H9 (cell line): ENCODE measurements at regions not wholly inside any gene's neighbourhood (a gene's known extent, or its start where the extent isn't known, plus 50 kb on each side); places are given as distances from the start of the nearest gene placed in this dataset.

ENCODE experiments used
- DNase-seq: peaks from one replicate; pipeline ENCODE4 v3.0.0-alpha.2; 2017
- H2AFZ ChIP-seq: one replicate; pipeline ENCODE4 v1.6.1; 2013; ENCODE audit warnings: mild to moderate bottlenecking, low read length, control low read depth, moderate library complexity
- H2AK5ac ChIP-seq: 2 replicates; pipeline ENCODE4 v1.6.1; 2013; ENCODE audit warnings: low read length, control low read depth, mixed read lengths; ENCODE audit not compliant: insufficient read length
- H2BK120ac ChIP-seq: one replicate; pipeline ENCODE4 v1.6.1; 2013; ENCODE audit warnings: low read depth, mild to moderate bottlenecking, low read length, control low read depth, inconsistent platforms; ENCODE audit not compliant: poor library complexity, severe bottlenecking
- H2BK12ac ChIP-seq: 2 replicates; pipeline ENCODE4 v1.6.1; 2013; ENCODE audit warnings: low read length, control low read depth, mixed read lengths, low read depth; ENCODE audit not compliant: insufficient read length
- H2BK15ac ChIP-seq: 2 replicates; pipeline ENCODE4 v1.6.1; 2013; ENCODE audit warnings: low read depth, low read length, control low read depth
- H2BK20ac ChIP-seq: one replicate; pipeline ENCODE4 v1.6.1; 2013; ENCODE audit warnings: low read depth, mild to moderate bottlenecking, low read length, control low read depth, inconsistent platforms; ENCODE audit not compliant: poor library complexity, severe bottlenecking
- H2BK5ac ChIP-seq: 2 replicates; pipeline ENCODE4 v1.6.1; 2013; ENCODE audit warnings: low read length, control low read depth, mixed read lengths; ENCODE audit not compliant: insufficient read length
- H3K14ac ChIP-seq: 2 replicates; pipeline ENCODE4 v1.6.1; 2013; ENCODE audit warnings: low read length, control low read depth; ENCODE audit not compliant: insufficient read depth
- H3K18ac ChIP-seq: 2 replicates; pipeline ENCODE4 v1.6.1; 2013; ENCODE audit warnings: low read depth, mild to moderate bottlenecking, mixed read lengths, low read length, control low read depth; ENCODE audit not compliant: insufficient read length
- H3K23ac ChIP-seq: 2 replicates; pipeline ENCODE4 v1.6.1; 2013; ENCODE audit warnings: low read length, control low read depth, mixed read lengths, low read depth; ENCODE audit not compliant: insufficient read length
- H3K23me2 ChIP-seq: 2 replicates; pipeline ENCODE4 v1.6.1; 2013; ENCODE audit warnings: low read depth, mild to moderate bottlenecking, mixed read lengths, low read length, control low read depth; ENCODE audit not compliant: insufficient read length, poor library complexity, severe bottlenecking
- H3K27ac ChIP-seq: 2 replicates; pipeline ENCODE4 v1.5.1; 2013; ENCODE audit warnings: low read length, control low read depth, mixed read lengths, low read depth; ENCODE audit not compliant: insufficient read length
- H3K27me3 ChIP-seq: 2 replicates; pipeline ENCODE4 v1.6.1; 2013; ENCODE audit warnings: low read length, control low read depth, inconsistent platforms; ENCODE audit not compliant: insufficient read depth
- H3K4ac ChIP-seq: 2 replicates; pipeline ENCODE4 v1.6.1; 2013; ENCODE audit warnings: low read depth, mild to moderate bottlenecking, control low read depth, inconsistent platforms, low read length, moderate library complexity
- H3K4me1 ChIP-seq: 2 replicates; pipeline ENCODE4 v1.6.1; 2013; ENCODE audit warnings: low read length, control low read depth, inconsistent platforms; ENCODE audit not compliant: insufficient read depth
- H3K4me2 ChIP-seq: 2 replicates; pipeline ENCODE4 v1.6.1; 2013; ENCODE audit warnings: low read length, control low read depth, mixed read lengths; ENCODE audit not compliant: insufficient read length, insufficient read depth
- H3K56ac ChIP-seq: 2 replicates; pipeline ENCODE4 v1.6.1; 2013; ENCODE audit warnings: low read depth, mild to moderate bottlenecking, mixed read lengths, low read length, control low read depth; ENCODE audit not compliant: insufficient read length
- H3K79me1 ChIP-seq: 2 replicates; pipeline ENCODE4 v1.6.1; 2013; ENCODE audit warnings: low read depth, mild to moderate bottlenecking, moderate library complexity, low read length, control low read depth, inconsistent platforms; ENCODE audit not compliant: insufficient read depth, poor library complexity, severe bottlenecking
- H3K79me2 ChIP-seq: 2 replicates; pipeline ENCODE4 v1.6.1; 2013; ENCODE audit warnings: low read length, control low read depth, inconsistent platforms; ENCODE audit not compliant: insufficient read depth
- H3K9ac ChIP-seq: 2 replicates; pipeline ENCODE4 v1.6.1; 2013; ENCODE audit warnings: low read length, control low read depth, mixed read lengths; ENCODE audit not compliant: insufficient read length; ENCODE audit errors: extremely low read depth
- H3K9me3 ChIP-seq: one replicate; pipeline ENCODE4 v1.6.1; 2013; ENCODE audit warnings: low read depth, low read length, inconsistent platforms; ENCODE audit not compliant: control insufficient read depth
- H3T11ph ChIP-seq: one replicate; pipeline ENCODE4 v1.6.1; 2013; ENCODE audit warnings: mild to moderate bottlenecking, low read length, control low read depth, inconsistent platforms
- H4K20me1 ChIP-seq: one replicate; pipeline ENCODE4 v1.6.1; 2013; ENCODE audit not compliant: control insufficient read depth, insufficient read length, insufficient read depth
- H4K5ac ChIP-seq: 2 replicates; pipeline ENCODE4 v1.6.1; 2013; ENCODE audit warnings: low read depth, mild to moderate bottlenecking, mixed read lengths, low read length, control low read depth; ENCODE audit not compliant: insufficient read length
- H4K8ac ChIP-seq: replicated peaks from 2 replicates; pipeline ENCODE4 v1.6.1; 2013; ENCODE audit warnings: low read length, control low read depth, mixed read lengths, low read depth; ENCODE audit not compliant: insufficient read length
- H4K91ac ChIP-seq: 2 replicates; pipeline ENCODE4 v1.6.1; 2013; ENCODE audit warnings: low read depth, mild to moderate bottlenecking, moderate library complexity, mixed read lengths, low read length, control low read depth; ENCODE audit not compliant: insufficient read length
- H3K27ac Mint-ChIP-seq, 3 experiments: 2 replicates in 2 of 3; 3 replicates in 1 of 3; pipeline ENCODE4 v1.8.0; 2020 to 2021; ENCODE audit warnings: mixed read lengths in 3 of 3, mild to moderate bottlenecking in 1 of 3, moderate library complexity in 1 of 3
- H3K27me3 Mint-ChIP-seq: 2 replicates; pipeline ENCODE4 v1.8.0; 2021; ENCODE audit warnings: low read depth, mild to moderate bottlenecking, moderate library complexity, mixed read lengths
- H3K36me3 Mint-ChIP-seq, 3 experiments: 2 replicates in 2 of 3; 3 replicates in 1 of 3; pipeline ENCODE4 v1.8.0; 2020 to 2021; ENCODE audit warnings: low read depth in 3 of 3, mixed read lengths in 3 of 3; ENCODE audit not compliant: insufficient read depth in 1 of 3
- H3K4me1 Mint-ChIP-seq, 2 experiments: 2 replicates each; pipeline ENCODE4 v1.8.0; 2020; ENCODE audit warnings: mixed read lengths in 2 of 2
- H3K4me3 Mint-ChIP-seq, 2 experiments: 2 replicates in 1 of 2; 3 replicates in 1 of 2; pipeline ENCODE4 v1.8.0; 2020 to 2021; ENCODE audit warnings: mild to moderate bottlenecking in 2 of 2, mixed read lengths in 2 of 2, moderate library complexity in 1 of 2
- H3K9me3 Mint-ChIP-seq, 2 experiments: 2 replicates in 1 of 2; 3 replicates in 1 of 2; pipeline ENCODE4 v1.8.0; 2020; ENCODE audit warnings: mild to moderate bottlenecking in 2 of 2, mixed read lengths in 2 of 2, moderate library complexity in 1 of 2
- CTCF ChIP-seq: fragments of 200-600 bp; sonication (generic); conservative IDR thresholded peaks from 3 replicates; pipeline ENCODE4 v1.8.0; 2021; ENCODE audit warnings: antibody characterized with exemption, mild to moderate bottlenecking
- WGBS: extraction: QIAGEN DNeasy Blood & Tissue Kit; methylation state at CpG from one replicate; pipeline ENCODE4 v1.1.7; 2013; ENCODE audit warnings: missing lambda C conversion rate, low lambda C conversion rate, mixed read lengths; ENCODE audit not compliant: insufficient read length; ENCODE audit errors: extremely low coverage; 5-methylcytosine and 5-hydroxymethylcytosine counted together

GRCh38 chr9:626596-626995 is 214.9 kb upstream of the DMRT1 start:
- no peaks in the 10 kb centered on the region for H3K9me3 ChIP-seq
- no peak overlapping the region for H3K56ac ChIP-seq
- H3K23ac ChIP-seq = no peak overlapping the region
- H3K4ac ChIP-seq = no peak overlapping the region
- no peaks in the 10 kb centered on the region; a peak in 1 of 7 replicates for H3K36me3 Mint-ChIP-seq
- no peak overlapping the region for H4K5ac ChIP-seq
- H2BK12ac ChIP-seq = no peak overlapping the region
- H2AK5ac ChIP-seq = no peak overlapping the region
- no peaks in the 10 kb centered on the region for H3K27me3 ChIP-seq
- no peaks in the 10 kb centered on the region for H3K9me3 Mint-ChIP-seq
- no peaks in the 10 kb centered on the region for H3K23me2 ChIP-seq
- no peaks in the 10 kb centered on the region for H3K79me1 ChIP-seq
- H3K4me3 Mint-ChIP-seq = no peak overlapping the region
- H3K79me2 ChIP-seq = no peaks in the 10 kb centered on the region
- no peaks in the 10 kb centered on the region for H3K4me1 ChIP-seq
- no peak for DNase-seq
- no peak overlapping the region for H2BK5ac ChIP-seq
- no peak overlapping the region for H3K27ac Mint-ChIP-seq
- H3K18ac ChIP-seq = no peak overlapping the region
- no peak overlapping the region for H3K9ac ChIP-seq
- no peak overlapping the region for H2AFZ ChIP-seq
- peaks cover 8 to 15% of the 10 kb centered on the region in 2 experiments; a peak in 3 of 4 replicates for H3K4me1 Mint-ChIP-seq
- H3K27ac ChIP-seq = no peak overlapping the region
- no peak overlapping the region for H2BK20ac ChIP-seq
- no CpG with 5 or more reads among the region's 3 CpGs for WGBS
- no peak overlapping the region for H3K4me2 ChIP-seq
- H3T11ph ChIP-seq = no peak overlapping the region
- H3K14ac ChIP-seq = no peak overlapping the region
- H2BK15ac ChIP-seq = no peak overlapping the region
- H4K20me1 ChIP-seq = no peaks in the 10 kb centered on the region
- H3K27me3 Mint-ChIP-seq = no peaks in the 10 kb centered on the region
- no peak overlapping the region for H4K8ac ChIP-seq
- no peak for TF ChIP-seq CTCF
- H2BK120ac ChIP-seq = no peak overlapping the region
- H4K91ac ChIP-seq = no peak overlapping the region
